H1 (cell line): ENCODE measurements at regions not wholly inside any gene's neighbourhood (a gene's known extent, or its start where the extent isn't known, plus 50 kb on each side); places are given as distances from the start of the nearest gene placed in this dataset.

ENCODE experiments used
- CTCF ChIA-PET: fragments of 300-600 bp; sonication (Branson Sonifier 250); formaldehyde crosslinking; loops from one replicate; lab custom pipeline; 2021; ENCODE audit not compliant: partially characterized antibody; lab: Charles Lee
- POLR2A ChIA-PET: fragments of 300-600 bp; sonication (Branson Sonifier 250); formaldehyde crosslinking; loops from one replicate; lab custom pipeline; 2021; ENCODE audit warnings: inconsistent platforms; ENCODE audit not compliant: partially characterized antibody; lab: Charles Lee
- DNase-seq, 2 experiments: peaks; one replicate each; pipeline versions ENCODE4 v3.0.0 to v3.0.0-alpha.2; 2010 to 2022; ENCODE audit warnings: low spot score in 2 of 2, low read depth in 1 of 2, mixed read lengths in 1 of 2
- FAIRE-seq: peaks from 2 replicates; lab custom pipeline; 2011; peaks lifted over from hg19 to GRCh38; lab: Jason Lieb, UNC
- H2AFZ ChIP-seq: 2 replicates; pipeline ENCODE4 v1.8.1; 2012; ENCODE audit warnings: low read length, inconsistent platforms
- H2AK5ac ChIP-seq: 2 replicates; pipeline ENCODE4 v1.6.1; 2013; ENCODE audit warnings: low read depth, low read length
- H2BK120ac ChIP-seq: replicated peaks from 2 replicates; pipeline ENCODE3; 2013; ENCODE audit warnings: low read depth, low read length, inconsistent platforms
- H2BK12ac ChIP-seq: 2 replicates; pipeline ENCODE4 v1.6.1; 2013; ENCODE audit warnings: low read depth, low read length
- H2BK15ac ChIP-seq: 2 replicates; pipeline ENCODE4 v1.6.1; 2013; ENCODE audit warnings: low read length
- H2BK20ac ChIP-seq: 2 replicates; pipeline ENCODE4 v1.6.1; 2013; ENCODE audit warnings: low read length
- H2BK5ac ChIP-seq: 2 replicates; pipeline ENCODE4 v1.6.1; 2013; ENCODE audit warnings: low read depth, low read length
- H3K14ac ChIP-seq: 2 replicates; pipeline ENCODE4 v1.6.1; 2013; ENCODE audit warnings: inconsistent platforms; ENCODE audit not compliant: insufficient read length
- H3K18ac ChIP-seq: 2 replicates; pipeline ENCODE4 v1.6.1; 2013; ENCODE audit warnings: low read length; ENCODE audit errors: extremely low read depth
- H3K23ac ChIP-seq: 2 replicates; pipeline ENCODE4 v1.6.1; 2013; ENCODE audit warnings: inconsistent platforms; ENCODE audit not compliant: insufficient read length
- H3K23me2 ChIP-seq: 2 replicates; pipeline ENCODE4 v1.6.1; 2013; ENCODE audit warnings: low read depth, low read length
- H3K27ac ChIP-seq: 2 replicates; pipeline ENCODE4 v1.6.1; 2011; ENCODE audit warnings: low read depth, low read length, inconsistent platforms
- H3K27me3 ChIP-seq, 4 experiments: replicated peaks in 1 of 4; 1 replicate in 1 of 4; 2 replicates in 3 of 4; pipeline versions ENCODE4 v1.6.1 to v1.8.1; 2011 to 2013; ENCODE audit warnings: low read length in 3 of 4, mild to moderate bottlenecking in 3 of 4, inconsistent platforms in 2 of 4, mixed read lengths in 2 of 4, moderate library complexity in 1 of 4; ENCODE audit not compliant: control insufficient read depth in 3 of 4, insufficient read depth in 3 of 4; ENCODE audit errors: extremely low read depth in 1 of 4
- H3K36me3 ChIP-seq, 4 experiments: 2 replicates each; pipeline versions ENCODE4 v1.6.1 to v1.8.1; 2011 to 2013; ENCODE audit warnings: mild to moderate bottlenecking in 4 of 4, low read length in 3 of 4, moderate library complexity in 2 of 4, control low read depth in 1 of 4, inconsistent platforms in 1 of 4; ENCODE audit not compliant: insufficient read depth in 4 of 4, control insufficient read depth in 2 of 4
- H3K4ac ChIP-seq: replicated peaks from 2 replicates; pipeline ENCODE3; 2013; ENCODE audit warnings: low read length, low read depth, mixed read lengths, inconsistent platforms; ENCODE audit not compliant: insufficient read length
- H3K4me1 ChIP-seq, 4 experiments: replicated peaks in 1 of 4; 1 replicate in 1 of 4; 2 replicates in 3 of 4; pipeline versions ENCODE4 v1.6.1 to v1.8.1; 2011 to 2013; ENCODE audit warnings: low read length in 3 of 4, inconsistent platforms in 2 of 4, mixed read lengths in 1 of 4; ENCODE audit not compliant: insufficient read depth in 4 of 4, control insufficient read depth in 3 of 4
- H3K4me2 ChIP-seq, 2 experiments: 2 replicates each; pipeline versions ENCODE4 v1.6.1 to v1.8.1; 2011 to 2013; ENCODE audit warnings: low read depth in 2 of 2, low read length in 2 of 2, control low read depth in 1 of 2, inconsistent platforms in 1 of 2, mild to moderate bottlenecking in 1 of 2; ENCODE audit not compliant: insufficient read depth in 1 of 2
- H3K4me3 ChIP-seq, 4 experiments: fragments of 200-600, 300-600 bp in 1 of 4; sonication (generic), shearing (Covaris generic), sonication (Bioruptor Twin) in 1 of 4; 2 replicates each; pipeline versions ENCODE4 v1.5.1 to v1.8.1; 2011 to 2016; ENCODE audit warnings: low read length in 4 of 4, low read depth in 3 of 4, control low read depth in 2 of 4, inconsistent platforms in 2 of 4, mild to moderate bottlenecking in 2 of 4, mixed read lengths in 1 of 4, moderate library complexity in 1 of 4; ENCODE audit not compliant: insufficient read depth in 2 of 4; ENCODE audit errors: extremely low read depth in 1 of 4
- H3K56ac ChIP-seq: replicated peaks from 2 replicates; pipeline ENCODE3; 2013; ENCODE audit warnings: low read depth, mild to moderate bottlenecking, mixed read lengths, low read length, inconsistent platforms; ENCODE audit not compliant: insufficient read length
- H3K79me1 ChIP-seq: 2 replicates; pipeline ENCODE4 v1.6.1; 2013; ENCODE audit warnings: low read depth, low read length, control low read depth
- H3K79me2 ChIP-seq, 2 experiments: 2 replicates each; pipeline versions ENCODE4 v1.6.1 to v1.8.1; 2012 to 2013; ENCODE audit warnings: low read length in 2 of 2, mild to moderate bottlenecking in 2 of 2, inconsistent platforms in 1 of 2; ENCODE audit not compliant: insufficient read depth in 2 of 2, control insufficient read depth in 1 of 2
- H3K9ac ChIP-seq, 4 experiments: replicated peaks in 1 of 4; 1 replicate in 1 of 4; 2 replicates in 3 of 4; pipeline versions ENCODE4 v1.6.1 to v1.8.1; 2011 to 2013; ENCODE audit warnings: low read depth in 3 of 4, low read length in 3 of 4, control low read depth in 2 of 4, mild to moderate bottlenecking in 2 of 4, moderate library complexity in 2 of 4, inconsistent platforms in 1 of 4; ENCODE audit errors: extremely low read depth in 1 of 4
- H3K9me3 ChIP-seq, 2 experiments: 2 replicates each; pipeline versions ENCODE4 v1.6.1 to v1.8.1; 2012 to 2013; ENCODE audit warnings: mild to moderate bottlenecking in 2 of 2, moderate library complexity in 2 of 2, control low read depth in 1 of 2, inconsistent platforms in 1 of 2, low read depth in 1 of 2, low read length in 1 of 2, mixed read lengths in 1 of 2; ENCODE audit not compliant: insufficient read depth in 2 of 2
- H4K20me1 ChIP-seq, 2 experiments: replicated peaks in 1 of 2; 2 replicates each; pipeline versions ENCODE3 to v1.8.1; 2011 to 2013; ENCODE audit warnings: inconsistent platforms in 2 of 2, low read length in 2 of 2, mild to moderate bottlenecking in 1 of 2; ENCODE audit not compliant: insufficient read depth in 2 of 2, control insufficient read depth in 1 of 2
- H4K5ac ChIP-seq: 2 replicates; pipeline ENCODE4 v1.6.1; 2013; ENCODE audit warnings: low read length, low read depth, mixed read lengths, inconsistent platforms; ENCODE audit not compliant: insufficient read length
- H4K8ac ChIP-seq: 2 replicates; pipeline ENCODE4 v1.8.0; 2013; ENCODE audit warnings: mild to moderate bottlenecking, moderate library complexity, low read length, inconsistent platforms; ENCODE audit not compliant: insufficient read depth; ENCODE audit errors: extremely low read depth
- H4K91ac ChIP-seq: replicated peaks from 2 replicates; pipeline ENCODE3; 2013; ENCODE audit warnings: low read length, mixed read lengths, inconsistent platforms; ENCODE audit not compliant: insufficient read length
- BCL11A ChIP-seq, 2 experiments: IDR thresholded peaks; one replicate each; pipeline ENCODE4 v1.6.1; 2011; ENCODE audit warnings: low read depth in 2 of 2, low read length in 2 of 2, mild to moderate bottlenecking in 2 of 2
- BRCA1 ChIP-seq: IDR thresholded peaks from 2 replicates; pipeline ENCODE4 v1.6.1; 2012; ENCODE audit warnings: low read depth, low read length, improper control_type of control experiment
- CBX8 ChIP-seq: fragments of 300-800, 300-1000 bp; sonication (generic); IDR thresholded peaks from 2 replicates; pipeline ENCODE4 v1.7.1; 2016; ENCODE audit warnings: low read depth, low read length, borderline replicate concordance
- CTCF ChIP-seq, 3 experiments: IDR thresholded peaks; 1 replicate in 2 of 3; 2 replicates in 1 of 3; pipeline versions ENCODE4 v1.5.1 to v1.6.1; 2011; ENCODE audit warnings: low read length in 3 of 3, mild to moderate bottlenecking in 3 of 3, inconsistent platforms in 2 of 3, low read depth in 1 of 3, moderate library complexity in 1 of 3; ENCODE audit not compliant: insufficient read depth in 1 of 3; ENCODE audit errors: control extremely low read depth in 1 of 3
- GABPA ChIP-seq: IDR thresholded peaks from 2 replicates; pipeline ENCODE4 v1.6.1; 2011; ENCODE audit warnings: mild to moderate bottlenecking, low read length, moderate library complexity, borderline replicate concordance; ENCODE audit not compliant: insufficient read depth
- HDAC2 ChIP-seq, 2 experiments: fragments of 300-600 bp in 1 of 2; sonication (generic) in 1 of 2; IDR thresholded peaks; 2 replicates each; pipeline ENCODE4 v1.6.1; 2011 to 2012; ENCODE audit warnings: low read depth in 2 of 2, low read length in 2 of 2, mild to moderate bottlenecking in 2 of 2, moderate library complexity in 2 of 2, borderline replicate concordance in 1 of 2, inconsistent platforms in 1 of 2
- NANOG ChIP-seq: IDR thresholded peaks from 2 replicates; pipeline ENCODE4 v1.6.1; 2011; ENCODE audit warnings: low read length, low read depth, mild to moderate bottlenecking, inconsistent platforms; ENCODE audit not compliant: insufficient read depth, poor library complexity, severe bottlenecking
- POLR2A ChIP-seq, 2 experiments: IDR thresholded peaks; 1 replicate in 1 of 2; 2 replicates in 1 of 2; pipeline ENCODE4 v1.6.1; 2011; ENCODE audit warnings: low read depth in 2 of 2, low read length in 2 of 2, mild to moderate bottlenecking in 2 of 2; ENCODE audit errors: control extremely low read depth in 1 of 2
- POLR2AphosphoS5 ChIP-seq: IDR thresholded peaks from 2 replicates; pipeline ENCODE4 v1.6.1; 2011; ENCODE audit warnings: low read depth, low read length
- TAF1 ChIP-seq: IDR thresholded peaks from 2 replicates; pipeline ENCODE4 v1.6.1; 2011; ENCODE audit warnings: mild to moderate bottlenecking, low read depth, low read length
- WGBS, 2 experiments: shearing (Covaris generic) in 1 of 2; methylation state at CpG; one replicate each; pipeline versions ENCODE4 v1.1.6 to v1.1.7; 2013 to 2015; ENCODE audit warnings: low lambda C conversion rate in 2 of 2, mixed read lengths in 2 of 2, inconsistent platforms in 1 of 2, low coverage in 1 of 2, missing lambda C conversion rate in 1 of 2; ENCODE audit not compliant: insufficient replicate concordance in 2 of 2, insufficient coverage in 1 of 2, insufficient read length in 1 of 2; ENCODE audit errors: extremely low coverage in 1 of 2, missing lambda C conversion rate in 1 of 2; 5-methylcytosine and 5-hydroxymethylcytosine counted together

- H3K4me1 ChIP-seq: peaks cover 0 to 3% (median 0%) of the 10 kb centered on the region in 4 experiments; a peak in 1 of 7 replicates
- ChIA-PET POLR2A (interaction anchor here (0.6 kb wide), 1 partner anchor 898 kb away, joined by 3 read pairs; no protein-coding TSS in a partner anchor), CTCF (interaction anchor here (0.6 to 2.5 kb wide), 3 partner anchors 9 to 27 kb away, joined by 3 to 7 read pairs (median 7); no protein-coding TSS in a partner anchor)
- H3K56ac ChIP-seq: no peak overlapping the region
- no peaks in the 10 kb centered on the region for H3K79me2 ChIP-seq
- H3K4me3 ChIP-seq: no peak overlapping the region
- no peak overlapping the region for H3K23ac ChIP-seq
- FAIRE-seq: peak; percentile 74
- no peaks in the 10 kb centered on the region for H3K9me3 ChIP-seq
- no peak overlapping the region for H4K8ac ChIP-seq
- H4K91ac ChIP-seq: no peak overlapping the region
- no peak overlapping the region for H2AFZ ChIP-seq
- no peak overlapping the region for H2BK12ac ChIP-seq
- H3K4me2 ChIP-seq: no peak overlapping the region
- H3K27me3 ChIP-seq: peaks cover 0 to 1% (median 0%) of the 10 kb centered on the region in 4 experiments; a peak in 1 of 7 replicates
- H3K4ac ChIP-seq: no peak overlapping the region
- no peak overlapping the region for H2BK5ac ChIP-seq
- no peak overlapping the region for H3K14ac ChIP-seq
- H3K9ac ChIP-seq: no peak overlapping the region
- no peak overlapping the region for H2BK15ac ChIP-seq
- H2BK20ac ChIP-seq: no peak overlapping the region
- H4K5ac ChIP-seq: no peak overlapping the region
- DNase-seq: no peak
- H3K27ac ChIP-seq: no peak overlapping the region
- H4K20me1 ChIP-seq: no peaks in the 10 kb centered on the region
- H2AK5ac ChIP-seq: no peak overlapping the region
- 66% methylated on average over 1 of the region's 1 CpG; no CpG with 5 or more reads in 1 of the 2 experiments for WGBS, 2 experiments
- no peaks in the 10 kb centered on the region for H3K23me2 ChIP-seq
- no peaks in the 10 kb centered on the region for H3K79me1 ChIP-seq
- H2BK120ac ChIP-seq: no peak overlapping the region
- H3K18ac ChIP-seq: no peak overlapping the region
- no peaks in the 10 kb centered on the region for H3K36me3 ChIP-seq
- 0 out of 4 replicates have a peak, but pooled peaks of 1 of the 2 experiments have one; percentile 18 for TF ChIP-seq HDAC2 (IDR thresholded peaks at IDR 0.05; ENCODE audit: borderline replicate concordance in 1 of 2, low read depth in 2 of 2, low read length in 2 of 2)
- no peak for TF ChIP-seq POLR2A (IDR thresholded peaks at IDR 0.05; ENCODE audit: control extremely low read depth in 1 of 2, low read depth in 2 of 2, low read length in 2 of 2)
- no peak for TF ChIP-seq GABPA
- TF ChIP-seq CBX8: no peak
- no peak for TF ChIP-seq TAF1
- no peak for TF ChIP-seq CTCF (IDR thresholded peaks at IDR 0.05; ENCODE audit: control extremely low read depth in 1 of 3, insufficient read depth in 1 of 3, low read depth in 1 of 3, low read length in 3 of 3)
- no peak for TF ChIP-seq POLR2AphosphoS5
- peak; percentile 28 for TF ChIP-seq NANOG
- TF ChIP-seq BCL11A (IDR thresholded peaks at IDR 0.05; ENCODE audit: low read depth in 2 of 2, low read length in 2 of 2): no peak
- no peak for TF ChIP-seq BRCA1
Observed at GRCh38 chr7:18384491-18385143, 110.9 kb upstream of the HDAC9 start.
